Epithelial cell of prostate (primary cell): ENCODE measurements at regions not wholly inside any gene's neighbourhood (a gene's known extent, or its start where the extent isn't known, plus 50 kb on each side); places are given as distances from the start of the nearest gene placed in this dataset.

ENCODE experiments used
- DNase-seq: peaks from one replicate; pipeline ENCODE4 v3.0.0-alpha.2; 2011; ENCODE audit warnings: low read depth, low spot score
- H3K27ac ChIP-seq: fragments of 450-650 bp; 2 replicates; pipeline ENCODE4 v1.5.1; 2017; ENCODE audit warnings: mild to moderate bottlenecking

DNA sequence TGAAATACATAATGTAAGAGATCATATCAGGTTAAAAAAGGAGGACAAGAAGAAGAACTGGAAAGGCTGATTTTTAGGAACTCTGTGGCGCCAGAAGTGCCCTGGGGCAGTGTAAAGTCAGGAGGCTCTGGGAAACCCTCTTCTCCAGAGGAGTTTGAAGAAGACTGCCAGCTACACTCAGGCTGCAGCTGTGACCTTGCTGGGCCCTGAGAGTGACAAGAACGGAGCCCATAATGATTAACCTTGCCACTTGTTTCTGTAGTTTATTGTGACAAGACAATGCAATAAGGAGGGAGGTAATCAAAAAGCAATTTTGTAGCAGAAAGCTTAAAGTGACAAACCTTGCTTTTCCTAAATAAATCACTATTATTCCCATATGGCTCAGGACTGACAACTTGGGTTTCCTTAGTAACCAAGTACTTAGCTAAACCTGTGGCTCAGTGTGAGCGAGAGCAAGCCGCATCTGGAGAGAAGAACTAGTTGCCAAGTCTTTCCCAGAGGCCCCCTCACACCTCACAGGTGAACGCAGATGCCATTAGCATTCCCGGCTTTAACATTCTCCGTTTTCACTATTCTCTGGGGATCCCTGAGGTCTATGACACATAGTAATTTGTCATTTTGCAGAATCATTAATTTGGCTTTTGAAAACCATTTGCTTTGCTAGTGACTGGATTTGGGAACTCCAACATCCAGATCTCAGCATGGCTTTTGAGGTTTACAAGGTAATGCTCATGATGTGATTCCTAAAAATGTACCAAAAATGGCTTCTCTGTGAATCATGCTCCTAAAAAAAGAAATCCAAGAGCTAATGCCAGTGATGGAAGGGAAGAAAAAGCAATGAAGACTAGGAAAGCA lies 115.9 kb downstream of the OMA1 start:
- no peak overlapping the region for H3K27ac ChIP-seq
- DNase-seq = no peak

DNA sequence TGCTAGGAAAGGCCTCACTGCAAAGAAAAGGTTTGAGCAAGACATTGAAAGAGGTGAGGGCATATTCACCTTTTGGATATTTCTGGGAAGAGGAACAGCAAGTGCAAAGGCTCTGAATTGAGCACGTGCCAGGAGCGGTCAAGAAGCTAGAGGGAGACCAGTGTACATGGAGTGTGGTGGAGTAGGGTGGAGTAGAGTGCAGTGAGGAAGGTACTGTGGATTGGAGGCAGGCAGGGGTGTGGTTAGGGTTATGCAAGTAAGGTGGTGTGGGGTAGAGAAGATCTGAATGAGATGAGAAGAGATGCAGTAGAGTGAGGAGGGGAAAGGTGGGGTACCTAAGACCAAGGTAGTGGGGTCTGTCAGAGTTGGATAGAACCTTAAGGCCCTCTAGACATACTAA lies 119.6 kb downstream of the OMA1 start:
- DNase-seq = no peak
- no peak overlapping the region for H3K27ac ChIP-seq

DNA sequence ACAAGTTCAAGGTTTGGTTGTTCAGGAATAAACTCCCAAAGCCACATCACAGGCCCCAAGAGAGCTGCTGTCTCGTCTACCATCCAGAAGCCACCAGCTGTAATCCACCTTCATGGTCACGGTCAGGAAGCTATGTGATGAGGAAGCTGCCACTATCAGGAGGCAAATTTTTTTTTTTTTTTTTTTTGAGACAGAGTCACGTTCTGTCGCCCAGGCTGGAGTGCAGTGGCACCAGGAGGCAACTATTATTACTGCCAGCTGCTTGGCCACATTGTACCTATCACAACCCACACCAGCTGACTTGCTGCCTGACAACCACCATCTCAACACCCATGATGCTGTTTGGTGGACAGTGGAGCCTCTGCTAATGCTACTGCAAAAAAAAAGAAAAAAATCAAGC lies 124.1 kb downstream of the OMA1 start:
- no peak for DNase-seq
- H3K27ac ChIP-seq = no peak overlapping the region

- no peak for DNase-seq
- no peak overlapping the region for H3K27ac ChIP-seq
Observed at GRCh38 chr1:58418283-58419228, 128.0 kb downstream of the OMA1 start.

DNA sequence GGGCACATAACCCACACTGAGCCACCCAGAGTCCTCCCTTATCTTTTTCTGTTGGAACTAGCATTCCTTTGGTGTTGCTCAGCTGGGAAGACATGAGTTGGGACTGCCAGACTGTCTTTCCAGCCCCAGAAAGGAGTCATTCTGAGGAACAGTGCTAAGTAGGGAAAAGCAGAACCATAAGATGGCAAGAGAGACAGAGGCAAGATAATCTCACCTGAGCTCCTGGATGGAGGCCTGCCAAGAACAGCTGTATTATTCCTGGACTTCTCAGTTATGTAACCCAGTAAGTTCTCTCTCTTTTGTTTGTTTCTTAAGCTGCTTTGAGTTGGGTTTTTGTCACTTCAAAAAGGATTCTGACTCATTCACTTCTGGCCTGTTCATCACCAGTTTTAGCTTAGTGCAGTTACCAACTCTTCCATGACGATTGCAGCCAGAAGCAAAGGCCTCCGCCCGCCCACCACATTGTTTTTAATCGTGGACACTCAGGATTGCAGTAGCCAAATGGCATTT lies 134.4 kb downstream of the OMA1 start:
- no peak overlapping the region for H3K27ac ChIP-seq
- no peak for DNase-seq

DNA sequence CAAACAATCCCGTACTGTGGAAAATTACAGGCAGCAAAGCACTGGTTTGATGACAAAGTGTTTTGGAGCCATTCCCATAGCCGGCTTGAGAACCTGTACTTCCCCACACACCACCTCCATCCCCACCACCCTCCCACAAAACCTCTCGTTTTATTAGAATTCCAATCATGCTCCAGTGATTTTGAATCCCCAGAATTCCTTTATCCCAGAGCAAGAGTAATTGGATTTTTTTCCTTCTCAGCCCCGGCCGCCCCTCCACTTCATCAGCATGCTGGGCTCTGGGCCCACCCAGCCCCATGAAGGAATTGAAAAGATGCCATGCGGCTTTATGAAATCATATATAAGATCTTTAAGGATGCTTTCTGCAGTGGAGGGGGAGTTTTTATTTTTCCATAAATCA lies 136.6 kb downstream of the OMA1 start:
- DNase-seq = no peak
- H3K27ac ChIP-seq = no peak overlapping the region

- no peak for DNase-seq
- no peak overlapping the region for H3K27ac ChIP-seq
Observed at GRCh38 chr1:58409336-58409735, 137.2 kb downstream of the OMA1 start.

GRCh38 chr1:58406301-58407071 lies 140.0 kb downstream of the OMA1 start:
- DNase-seq = no peak
- H3K27ac ChIP-seq = no peak overlapping the region

DNA sequence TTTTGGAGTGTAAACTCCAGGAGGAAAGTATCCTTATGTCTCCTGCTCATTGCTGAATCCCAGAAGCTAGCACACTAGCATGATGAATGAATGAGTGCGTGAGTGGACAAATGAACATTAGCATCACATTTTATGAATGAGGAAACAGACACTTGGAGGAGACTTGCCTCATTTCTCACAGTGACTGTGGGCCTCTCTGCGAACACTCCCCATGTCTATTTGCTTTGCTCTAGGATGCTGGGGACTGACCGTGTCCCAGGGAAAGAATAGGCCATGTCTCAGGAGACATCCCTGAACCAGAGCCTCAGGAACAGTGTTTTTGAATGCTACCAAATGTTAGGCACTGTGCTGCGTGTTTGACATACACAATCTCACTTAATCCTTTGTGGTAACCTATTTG lies 140.9 kb downstream of the OMA1 start:
- H3K27ac ChIP-seq = no peak overlapping the region
- DNase-seq = no peak

- no peak overlapping the region for H3K27ac ChIP-seq
- DNase-seq = no peak
Observed at GRCh38 chr1:58403894-58404293, 142.6 kb downstream of the OMA1 start.

GRCh38 chr1:58402444-58402843 lies 144.1 kb downstream of the OMA1 start:
- H3K27ac ChIP-seq = no peak overlapping the region

GRCh38 chr1:58401991-58402390 lies 144.5 kb downstream of the OMA1 start:
- H3K27ac ChIP-seq = no peak overlapping the region
- DNase-seq = no peak

More at GRCh38 chr1:58402444-58402843, 144.1 kb downstream of the OMA1 start:
- DNase-seq = no peak

DNA sequence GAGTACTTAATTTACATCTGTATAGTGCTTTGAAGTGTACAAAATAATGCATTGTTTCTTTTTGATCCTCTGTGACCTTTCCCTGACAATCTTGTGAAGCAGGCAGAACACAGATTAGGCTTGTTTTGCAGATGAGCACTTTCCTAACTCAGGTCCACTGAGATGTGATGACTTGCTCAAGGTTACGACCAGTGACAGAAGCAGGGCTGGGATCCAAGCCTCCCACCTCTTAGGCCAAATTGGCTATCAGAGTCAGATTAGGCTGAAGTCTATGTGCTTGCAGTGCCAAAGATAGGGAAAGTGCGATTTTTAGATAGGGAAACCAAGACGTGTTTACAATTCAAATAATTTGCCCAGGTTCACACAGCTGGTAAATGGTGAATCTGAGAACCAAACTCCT lies 147.3 kb downstream of the OMA1 start:
- DNase-seq = no peak
- no peak overlapping the region for H3K27ac ChIP-seq

DNA sequence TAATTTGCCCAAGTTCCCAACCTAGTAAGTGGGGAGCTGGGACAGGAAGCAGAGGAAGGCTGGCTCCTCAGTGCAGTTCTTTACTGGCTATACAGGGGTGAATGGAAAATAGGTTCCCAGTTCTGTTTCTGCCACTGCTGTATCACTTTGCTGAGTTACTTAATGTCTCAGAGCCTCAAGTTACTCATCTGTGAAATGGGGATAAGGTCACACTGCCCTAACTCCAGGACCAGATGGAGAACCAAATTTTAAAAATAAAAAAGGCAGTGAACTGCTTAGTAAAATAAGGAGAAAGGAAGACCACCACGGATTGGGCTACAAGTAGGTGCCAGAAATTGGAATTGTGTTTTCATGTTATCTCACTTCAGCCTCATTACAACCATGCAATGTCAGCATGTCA lies 147.8 kb downstream of the OMA1 start:
- H3K27ac ChIP-seq = no peak overlapping the region
- DNase-seq = no peak

- peak; percentile 6 for DNase-seq
- H3K27ac ChIP-seq = no peak overlapping the region
Observed at GRCh38 chr1:58397187-58397820, 149.2 kb downstream of the OMA1 start.

- no peak for DNase-seq
- H3K27ac ChIP-seq = no peak overlapping the region
Observed at GRCh38 chr1:58396150-58396549, 150.4 kb downstream of the OMA1 start.

DNA sequence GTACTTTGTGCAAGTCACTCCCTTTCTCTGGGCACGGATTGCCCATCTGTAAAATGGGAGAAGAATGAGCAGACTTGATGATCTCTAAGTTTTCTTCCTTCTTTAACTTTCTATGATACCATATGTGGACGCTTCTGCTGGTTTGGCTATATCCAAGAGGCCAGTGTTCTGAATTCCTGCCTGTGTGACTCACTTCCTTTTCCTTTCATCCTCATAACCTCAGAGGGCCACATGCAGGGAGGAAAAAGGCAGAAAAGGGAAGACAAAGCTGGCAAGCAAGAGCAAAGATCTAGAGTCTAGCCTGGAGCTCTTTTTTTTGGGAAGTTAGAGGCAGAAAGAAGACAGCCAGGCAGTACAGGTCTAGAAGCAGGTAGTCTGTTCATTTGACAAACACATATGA lies 151.2 kb downstream of the OMA1 start:
- peak; percentile 1 for DNase-seq
- peak overlapping the region; percentile 13 for H3K27ac ChIP-seq

- no peak overlapping the region for H3K27ac ChIP-seq
- DNase-seq = no peak
Observed at GRCh38 chr1:58392083-58392482, 154.4 kb downstream of the OMA1 start.

- DNase-seq = no peak
Observed at GRCh38 chr1:58391514-58391913, 155.0 kb downstream of the OMA1 start.

DNA sequence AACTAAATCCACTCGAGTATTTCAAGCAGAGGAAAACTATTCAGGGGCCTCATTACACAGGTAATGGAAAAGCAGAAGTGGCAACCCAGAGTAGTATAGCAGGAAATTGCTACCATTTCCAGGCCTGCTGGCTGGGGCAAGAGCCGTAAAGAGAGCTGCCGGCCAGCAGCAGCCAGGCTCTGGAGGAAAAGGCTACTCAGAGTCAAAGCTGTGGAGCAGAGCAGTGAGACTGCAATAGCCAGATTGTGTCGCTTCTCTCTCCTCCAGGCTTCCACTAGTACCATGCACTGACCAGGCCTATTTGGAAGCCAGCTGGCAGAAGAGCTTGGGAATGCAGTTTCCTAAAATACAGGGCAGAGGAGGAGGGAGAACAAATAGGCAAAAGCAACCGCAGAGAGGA lies 155.5 kb downstream of the OMA1 start:
- no peak for DNase-seq
- H3K27ac ChIP-seq = no peak overlapping the region

More at GRCh38 chr1:58391514-58391913, 155.0 kb downstream of the OMA1 start:
- H3K27ac ChIP-seq = no peak overlapping the region
